ENCODE measurements at regions not wholly inside any gene's neighbourhood (a gene's known extent, or its start where the extent isn't known, plus 50 kb on each side); places are given as distances from the start of the nearest gene placed in this dataset.

- Histone ChIP-seq H3K4me1 (ENCODE audit: control insufficient read depth, insufficient read depth, low read depth, low read length) (no peaks in the 10 kb centered on the region), H2BK15ac (ENCODE audit: low read depth, poor library complexity, severe bottlenecking) (no peak overlapping the region), H2BK5ac (ENCODE audit: low read depth, low read length, poor library complexity, severe bottlenecking) (no peak overlapping the region), H2AFZ (ENCODE audit: low read depth, low read length) (no peak overlapping the region), H3K36me3 (ENCODE audit: control insufficient read depth in 1 of 2, insufficient read depth in 2 of 2, low read depth in 1 of 2, low read length in 2 of 2) (no peaks in the 10 kb centered on the region), H4K91ac (ENCODE audit: low read length) (no peak overlapping the region), H4K8ac (ENCODE audit: low read length) (no peak overlapping the region), H3K27ac (ENCODE audit: low read length, poor library complexity, severe bottlenecking) (no peak overlapping the region), H3K4ac (ENCODE audit: low read depth in 1 of 2, low read length in 2 of 2) (no peak overlapping the region), H3K14ac (ENCODE audit: low read length in 2 of 2) (no peak overlapping the region), H3K79me1 (replicated peaks; ENCODE audit: low read length, poor library complexity, severe bottlenecking) (no peaks in the 10 kb centered on the region), H3K9ac (ENCODE audit: low read length) (no peak overlapping the region), H2BK12ac (ENCODE audit: low read length in 2 of 2) (no peak overlapping the region), H3K23ac (ENCODE audit: low read length in 2 of 2) (no peak overlapping the region), H3K9me3 (ENCODE audit: control insufficient read depth, low read length) (no peaks in the 10 kb centered on the region), H3K4me3 (ENCODE audit: insufficient read depth in 1 of 2, low read depth in 1 of 2, low read length in 2 of 2) (no peak overlapping the region), H2BK120ac (ENCODE audit: low read depth, low read length) (no peak overlapping the region), H2AK5ac (ENCODE audit: low read length, severe bottlenecking) (no peak overlapping the region), H3K18ac (ENCODE audit: low read depth in 1 of 2, low read length in 2 of 2) (no peak overlapping the region), H3K27me3 (ENCODE audit: control insufficient read depth in 1 of 2, insufficient read depth in 1 of 2, low read length in 2 of 2) (peaks cover 0 to 31% of the 10 kb centered on the region in 2 experiments), H3K4me2 (ENCODE audit: low read length, poor library complexity, severe bottlenecking) (no peak overlapping the region)
- DNase-seq, result no peak
Observed at GRCh38 chr4:144371485-144371884, 231.0 kb upstream of the GYPA start.

DNA sequence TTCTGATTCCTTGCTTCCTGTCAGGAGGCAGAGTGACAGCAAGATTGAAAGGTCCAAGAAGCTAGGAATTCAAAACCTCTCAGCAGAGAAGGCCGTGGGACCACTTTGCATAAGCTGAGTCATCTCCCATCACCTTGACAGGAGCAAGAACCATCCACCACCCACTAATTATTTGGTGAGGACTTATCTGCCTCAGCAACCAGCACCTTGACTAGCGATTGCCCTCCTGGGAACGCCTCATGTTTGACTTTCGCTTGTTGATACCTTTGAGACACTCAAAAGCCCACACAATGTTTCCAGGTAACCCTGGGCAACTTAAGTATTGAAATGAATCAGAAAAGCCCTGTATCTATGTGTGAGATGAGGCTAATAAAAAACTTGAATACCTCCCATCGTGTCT, 233.5 kb upstream of the GYPA start:
- H3K36me3 ChIP-seq (ENCODE audit: control insufficient read depth in 1 of 2, insufficient read depth in 2 of 2, low read depth in 1 of 2, low read length in 2 of 2), result no peaks in the 10 kb centered on the region
- 42% methylated on average over 4 of the region's 5 CpGs for WGBS
- H3K14ac ChIP-seq (ENCODE audit: low read length in 2 of 2), result no peak overlapping the region
- no peak overlapping the region for H3K27ac ChIP-seq (ENCODE audit: low read length, poor library complexity, severe bottlenecking)
- H2BK15ac ChIP-seq (ENCODE audit: low read depth, poor library complexity, severe bottlenecking), result no peak overlapping the region
- H3K4me3 ChIP-seq (ENCODE audit: insufficient read depth in 1 of 2, low read depth in 1 of 2, low read length in 2 of 2), result no peak overlapping the region
- no peak overlapping the region for H4K91ac ChIP-seq (ENCODE audit: low read length)
- no peaks in the 10 kb centered on the region for H3K4me1 ChIP-seq (ENCODE audit: control insufficient read depth, insufficient read depth, low read depth, low read length)
- no peak overlapping the region for H3K4me2 ChIP-seq (ENCODE audit: low read length, poor library complexity, severe bottlenecking)
- no peak overlapping the region for H2BK12ac ChIP-seq (ENCODE audit: low read length in 2 of 2)
- no peaks in the 10 kb centered on the region for H3K9me3 ChIP-seq (ENCODE audit: control insufficient read depth, low read length)
- H2BK5ac ChIP-seq (ENCODE audit: low read depth, low read length, poor library complexity, severe bottlenecking), result no peak overlapping the region
- no peaks in the 10 kb centered on the region for H3K79me1 ChIP-seq (replicated peaks; ENCODE audit: low read length, poor library complexity, severe bottlenecking)
- H3K23ac ChIP-seq (ENCODE audit: low read length in 2 of 2), result no peak overlapping the region
- peaks cover 0 to 24% of the 10 kb centered on the region in 2 experiments for H3K27me3 ChIP-seq (ENCODE audit: control insufficient read depth in 1 of 2, insufficient read depth in 1 of 2, low read length in 2 of 2)
- no peak overlapping the region for H3K4ac ChIP-seq (ENCODE audit: low read depth in 1 of 2, low read length in 2 of 2)
- H2BK120ac ChIP-seq (ENCODE audit: low read depth, low read length), result no peak overlapping the region
- no peak overlapping the region for H3K18ac ChIP-seq (ENCODE audit: low read depth in 1 of 2, low read length in 2 of 2)
- H3K9ac ChIP-seq (ENCODE audit: low read length), result no peak overlapping the region
- peak overlapping the region; percentile 38 for H2AK5ac ChIP-seq (ENCODE audit: low read length, severe bottlenecking)
- H4K8ac ChIP-seq (ENCODE audit: low read length), result no peak overlapping the region
- no peak for DNase-seq
- H2AFZ ChIP-seq (ENCODE audit: low read depth, low read length), result no peak overlapping the region

- no peak overlapping the region for H3K23ac ChIP-seq (ENCODE audit: low read length in 2 of 2)
- H3K4me1 ChIP-seq (ENCODE audit: control insufficient read depth, insufficient read depth, low read depth, low read length), result no peaks in the 10 kb centered on the region
- no peak overlapping the region for H4K91ac ChIP-seq (ENCODE audit: low read length)
- no peak overlapping the region for H3K18ac ChIP-seq (ENCODE audit: low read depth in 1 of 2, low read length in 2 of 2)
- no peak overlapping the region for H2AFZ ChIP-seq (ENCODE audit: low read depth, low read length)
- H3K79me1 ChIP-seq (replicated peaks; ENCODE audit: low read length, poor library complexity, severe bottlenecking), result no peaks in the 10 kb centered on the region
- no CpG with 5 or more reads among the region's 2 CpGs for WGBS
- no peak overlapping the region for H3K14ac ChIP-seq (ENCODE audit: low read length in 2 of 2)
- H3K4ac ChIP-seq (ENCODE audit: low read depth in 1 of 2, low read length in 2 of 2), result no peak overlapping the region
- H4K8ac ChIP-seq (ENCODE audit: low read length), result no peak overlapping the region
- no peak overlapping the region for H2BK15ac ChIP-seq (ENCODE audit: low read depth, poor library complexity, severe bottlenecking)
- no peaks in the 10 kb centered on the region for H3K9me3 ChIP-seq (ENCODE audit: control insufficient read depth, low read length)
- no peak overlapping the region for H3K9ac ChIP-seq (ENCODE audit: low read length)
- no peak for DNase-seq
- no peaks in the 10 kb centered on the region for H3K36me3 ChIP-seq (ENCODE audit: control insufficient read depth in 1 of 2, insufficient read depth in 2 of 2, low read depth in 1 of 2, low read length in 2 of 2)
- H2BK5ac ChIP-seq (ENCODE audit: low read depth, low read length, poor library complexity, severe bottlenecking), result no peak overlapping the region
- H2BK120ac ChIP-seq (ENCODE audit: low read depth, low read length), result no peak overlapping the region
- peaks cover 0 to 22% of the 10 kb centered on the region in 2 experiments for H3K27me3 ChIP-seq (ENCODE audit: control insufficient read depth in 1 of 2, insufficient read depth in 1 of 2, low read length in 2 of 2)
- no peak overlapping the region for H2AK5ac ChIP-seq (ENCODE audit: low read length, severe bottlenecking)
- no peak overlapping the region for H3K27ac ChIP-seq (ENCODE audit: low read length, poor library complexity, severe bottlenecking)
- no peak overlapping the region for H2BK12ac ChIP-seq (ENCODE audit: low read length in 2 of 2)
- no peak overlapping the region for H3K4me3 ChIP-seq (ENCODE audit: insufficient read depth in 1 of 2, low read depth in 1 of 2, low read length in 2 of 2)
- no peak overlapping the region for H3K4me2 ChIP-seq (ENCODE audit: low read length, poor library complexity, severe bottlenecking)
Observed at GRCh38 chr4:144376866-144377265, 236.3 kb upstream of the GYPA start.

GRCh38 chr4:144384408-144384807, 243.9 kb upstream of the GYPA start:
- no peak overlapping the region for H2BK12ac ChIP-seq (ENCODE audit: low read length in 2 of 2)

More at GRCh38 chr4:144384408-144384807, 243.9 kb upstream of the GYPA start:
- H3K18ac ChIP-seq (ENCODE audit: low read depth in 1 of 2, low read length in 2 of 2), result no peak overlapping the region
- WGBS, result no CpG with 5 or more reads among the region's 1 CpG
- no peak for DNase-seq
- no peak overlapping the region for H2BK5ac ChIP-seq (ENCODE audit: low read depth, low read length, poor library complexity, severe bottlenecking)
- H3K79me1 ChIP-seq (replicated peaks; ENCODE audit: low read length, poor library complexity, severe bottlenecking), result no peaks in the 10 kb centered on the region
- no peak overlapping the region for H3K9ac ChIP-seq (ENCODE audit: low read length)
- peaks cover 14% of the 10 kb centered on the region for H3K9me3 ChIP-seq (ENCODE audit: control insufficient read depth, low read length)
- no peak overlapping the region for H4K8ac ChIP-seq (ENCODE audit: low read length)
- H2BK15ac ChIP-seq (ENCODE audit: low read depth, poor library complexity, severe bottlenecking), result no peak overlapping the region
- no peaks in the 10 kb centered on the region for H3K36me3 ChIP-seq (ENCODE audit: control insufficient read depth in 1 of 2, insufficient read depth in 2 of 2, low read depth in 1 of 2, low read length in 2 of 2)
- no peak overlapping the region for H3K23ac ChIP-seq (ENCODE audit: low read length in 2 of 2)
- H3K14ac ChIP-seq (ENCODE audit: low read length in 2 of 2), result no peak overlapping the region
- H2AK5ac ChIP-seq (ENCODE audit: low read length, severe bottlenecking), result no peak overlapping the region
- no peak overlapping the region for H3K4me2 ChIP-seq (ENCODE audit: low read length, poor library complexity, severe bottlenecking)
- H3K27ac ChIP-seq (ENCODE audit: low read length, poor library complexity, severe bottlenecking), result no peak overlapping the region
- no peak overlapping the region for H2AFZ ChIP-seq (ENCODE audit: low read depth, low read length)
- H3K4ac ChIP-seq (ENCODE audit: low read depth in 1 of 2, low read length in 2 of 2), result no peak overlapping the region
- H2BK120ac ChIP-seq (ENCODE audit: low read depth, low read length), result no peak overlapping the region
- no peaks in the 10 kb centered on the region for H3K4me1 ChIP-seq (ENCODE audit: control insufficient read depth, insufficient read depth, low read depth, low read length)
- no peaks in the 10 kb centered on the region for H3K27me3 ChIP-seq (ENCODE audit: control insufficient read depth in 1 of 2, insufficient read depth in 1 of 2, low read length in 2 of 2)
- no peak overlapping the region for H3K4me3 ChIP-seq (ENCODE audit: insufficient read depth in 1 of 2, low read depth in 1 of 2, low read length in 2 of 2)
- H4K91ac ChIP-seq (ENCODE audit: low read length), result no peak overlapping the region

Measured in mesenchymal stem cell (in vitro differentiated cells and primary cell).